ENCODE measurements at regions not wholly inside any gene's neighbourhood (a gene's known extent, or its start where the extent isn't known, plus 50 kb on each side); places are given as distances from the start of the nearest gene placed in this dataset.

DNA sequence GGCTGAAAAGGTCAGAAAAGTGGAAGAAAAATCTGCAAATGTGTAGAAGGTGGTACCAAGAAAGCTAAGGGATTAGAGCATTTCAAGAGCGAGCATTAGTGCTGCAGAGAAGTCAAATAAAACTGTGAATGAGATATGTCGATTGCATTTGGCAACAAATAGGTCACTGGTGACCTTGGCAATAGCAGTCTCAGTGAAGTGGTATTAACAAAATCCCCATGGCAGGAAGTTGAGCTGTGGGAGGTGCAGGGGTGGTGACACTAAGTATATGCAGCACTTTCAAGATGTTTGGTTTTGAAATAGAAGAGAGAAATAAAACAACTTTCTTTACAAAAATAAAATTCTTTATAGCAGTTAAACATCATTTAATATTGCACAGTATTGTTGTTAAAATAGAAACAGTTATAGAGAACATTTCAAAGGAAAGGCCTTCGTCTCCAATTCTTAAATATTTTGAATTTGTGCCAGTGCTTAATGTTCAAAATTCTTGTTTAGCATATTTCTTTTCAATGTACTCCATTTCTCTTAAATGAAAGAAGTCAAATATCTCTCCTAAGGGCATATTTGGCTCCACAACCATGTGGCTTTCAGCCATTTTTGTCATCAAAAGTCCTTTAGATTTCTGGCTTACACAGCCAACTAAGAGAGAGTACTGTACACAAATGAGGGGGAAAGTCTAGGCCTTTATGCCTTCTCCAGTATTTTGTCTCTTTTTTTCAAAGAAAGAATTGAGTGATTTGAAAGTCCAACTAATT, 443.0 kb upstream of the MMADHC start:
- Histone ChIP-seq H3K36me3 (ENCODE audit: insufficient read depth, low read length) (no peaks in the 10 kb centered on the region), H3K4me1 (ENCODE audit: insufficient read depth, low read length) (no peaks in the 10 kb centered on the region), H3K4me3 (ENCODE audit: low read length) (no peak overlapping the region), H3K27ac (ENCODE audit: low read depth in 1 of 2, low read length in 2 of 2) (no peak overlapping the region), H3K9me3 (ENCODE audit: control insufficient read depth in 1 of 2, insufficient read depth in 1 of 2, low read length in 2 of 2) (peaks cover 0 to 4% of the 10 kb centered on the region in 2 experiments), H3K27me3 (ENCODE audit: control insufficient read depth in 1 of 2, insufficient read depth in 2 of 2, low read length in 2 of 2) (no peaks in the 10 kb centered on the region)
- peaks cover 2% of the 10 kb centered on the region for H3K9me3 Mint-ChIP-seq
- H3K4me1 Mint-ChIP-seq (ENCODE audit: low read depth): no peaks in the 10 kb centered on the region
- no peak overlapping the region for H3K4me3 Mint-ChIP-seq
- ATAC-seq (ENCODE audit: poor library complexity) (no peak), DNase-seq (no peak)
- intact Hi-C loops (cut with DNase I, micrococcal nuclease): no loop called here
- no peaks in the 10 kb centered on the region for H3K36me3 Mint-ChIP-seq (ENCODE audit: low read depth)
- H3K27me3 Mint-ChIP-seq: no peaks in the 10 kb centered on the region
- TF ChIP-seq, protein P1, sequence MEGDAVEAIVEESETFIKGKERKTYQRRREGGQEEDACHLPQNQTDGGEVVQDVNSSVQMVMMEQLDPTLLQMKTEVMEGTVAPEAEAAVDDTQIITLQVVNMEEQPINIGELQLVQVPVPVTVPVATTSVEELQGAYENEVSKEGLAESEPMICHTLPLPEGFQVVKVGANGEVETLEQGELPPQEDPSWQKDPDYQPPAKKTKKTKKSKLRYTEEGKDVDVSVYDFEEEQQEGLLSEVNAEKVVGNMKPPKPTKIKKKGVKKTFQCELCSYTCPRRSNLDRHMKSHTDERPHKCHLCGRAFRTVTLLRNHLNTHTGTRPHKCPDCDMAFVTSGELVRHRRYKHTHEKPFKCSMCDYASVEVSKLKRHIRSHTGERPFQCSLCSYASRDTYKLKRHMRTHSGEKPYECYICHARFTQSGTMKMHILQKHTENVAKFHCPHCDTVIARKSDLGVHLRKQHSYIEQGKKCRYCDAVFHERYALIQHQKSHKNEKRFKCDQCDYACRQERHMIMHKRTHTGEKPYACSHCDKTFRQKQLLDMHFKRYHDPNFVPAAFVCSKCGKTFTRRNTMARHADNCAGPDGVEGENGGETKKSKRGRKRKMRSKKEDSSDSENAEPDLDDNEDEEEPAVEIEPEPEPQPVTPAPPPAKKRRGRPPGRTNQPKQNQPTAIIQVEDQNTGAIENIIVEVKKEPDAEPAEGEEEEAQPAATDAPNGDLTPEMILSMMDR (IDR thresholded peaks at IDR 0.05): no peak
- ChIA-PET POLR2A (interaction anchor here (0.6 kb wide), 1 partner anchor 1077 kb away, joined by 3 read pairs; no protein-coding TSS in a partner anchor), CTCF (no interaction called here)
- no peak overlapping the region for H3K27ac Mint-ChIP-seq

DNA sequence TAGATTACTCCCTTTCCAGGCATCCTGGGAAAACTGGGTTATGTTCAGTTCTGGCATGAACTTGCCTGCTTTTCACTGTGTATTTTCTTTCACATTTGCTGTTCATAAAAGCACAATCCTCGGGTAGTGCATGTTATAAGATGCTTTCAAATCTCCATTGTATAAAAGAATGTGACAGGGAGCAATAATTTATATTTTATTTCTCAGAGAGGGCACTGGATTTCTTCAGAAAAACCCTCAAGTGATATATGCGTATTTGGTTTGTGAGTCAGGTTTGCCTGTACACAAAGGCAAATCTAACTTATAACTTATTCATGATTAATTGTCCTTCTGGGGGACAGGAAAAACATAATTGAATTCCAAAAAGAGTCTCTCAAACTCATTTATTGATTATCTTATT, 440.7 kb upstream of the MMADHC start:
- no peaks in the 10 kb centered on the region for H3K9me3 ChIP-seq (ENCODE audit: control insufficient read depth in 1 of 2, insufficient read depth in 1 of 2, low read length in 2 of 2)
- no peak overlapping the region for H3K27ac ChIP-seq (ENCODE audit: low read depth in 1 of 2, low read length in 2 of 2)
- ATAC-seq (ENCODE audit: poor library complexity) (no peak), DNase-seq (no peak)
- H3K36me3 ChIP-seq (ENCODE audit: insufficient read depth, low read length): no peaks in the 10 kb centered on the region
- no peaks in the 10 kb centered on the region for H3K27me3 ChIP-seq (ENCODE audit: control insufficient read depth in 1 of 2, insufficient read depth in 2 of 2, low read length in 2 of 2)
- CTCF ChIA-PET: no interaction called here
- Mint-ChIP-seq H3K4me3 (no peak overlapping the region), H3K9me3 (peaks cover 2% of the 10 kb centered on the region), H3K4me1 (ENCODE audit: low read depth) (no peaks in the 10 kb centered on the region), H3K36me3 (ENCODE audit: low read depth) (no peaks in the 10 kb centered on the region), H3K27me3 (no peaks in the 10 kb centered on the region), H3K27ac (no peak overlapping the region)
- H3K4me3 ChIP-seq (ENCODE audit: low read length): no peak overlapping the region
- intact Hi-C loops (cut with DNase I, micrococcal nuclease): no loop called here
- TF ChIP-seq, protein P1 (IDR thresholded peaks at IDR 0.05): no peak
- POLR2A ChIA-PET: no interaction called here
- no peaks in the 10 kb centered on the region for H3K4me1 ChIP-seq (ENCODE audit: insufficient read depth, low read length)

DNA sequence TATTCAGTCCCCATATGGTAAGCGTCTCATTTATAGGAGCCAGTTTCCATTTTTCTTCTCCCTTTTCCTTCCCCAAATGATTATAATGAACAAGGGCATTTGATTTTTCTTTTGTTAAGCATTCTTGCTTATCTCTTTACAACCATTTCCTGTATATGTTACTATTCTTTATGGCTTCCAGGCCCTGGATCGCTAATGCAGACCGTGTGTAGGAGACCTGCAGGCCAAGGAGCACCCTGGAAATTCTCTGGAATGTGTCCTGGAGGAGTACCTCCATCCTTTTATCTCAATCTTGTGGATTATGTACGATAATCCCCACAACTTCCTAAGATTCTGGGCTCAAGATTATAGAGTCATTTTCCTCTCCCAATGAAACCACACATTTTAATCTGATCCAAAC, 439.6 kb upstream of the MMADHC start:
- Mint-ChIP-seq H3K4me1 (ENCODE audit: low read depth) (no peaks in the 10 kb centered on the region), H3K27ac (no peak overlapping the region), H3K27me3 (no peaks in the 10 kb centered on the region), H3K36me3 (ENCODE audit: low read depth) (no peaks in the 10 kb centered on the region), H3K9me3 (peaks cover 2% of the 10 kb centered on the region), H3K4me3 (no peak overlapping the region)
- Histone ChIP-seq H3K27me3 (ENCODE audit: control insufficient read depth in 1 of 2, insufficient read depth in 2 of 2, low read length in 2 of 2) (no peaks in the 10 kb centered on the region), H3K4me1 (ENCODE audit: insufficient read depth, low read length) (no peaks in the 10 kb centered on the region), H3K4me3 (ENCODE audit: low read length) (no peak overlapping the region), H3K36me3 (ENCODE audit: insufficient read depth, low read length) (no peaks in the 10 kb centered on the region), H3K9me3 (ENCODE audit: control insufficient read depth in 1 of 2, insufficient read depth in 1 of 2, low read length in 2 of 2) (no peaks in the 10 kb centered on the region), H3K27ac (ENCODE audit: low read depth in 1 of 2, low read length in 2 of 2) (no peak overlapping the region)
- TF ChIP-seq, protein P1 (IDR thresholded peaks at IDR 0.05): no peak
- CTCF ChIA-PET: no interaction called here
- no peak for DNase-seq
- POLR2A ChIA-PET: no interaction called here
- intact Hi-C loops (cut with DNase I, micrococcal nuclease): no loop called here
- ATAC-seq (ENCODE audit: poor library complexity): no peak

Measured in CD4-positive, alpha-beta T cell (primary cell).